ENCODE measurements at regions not wholly inside any gene's neighbourhood (a gene's known extent, or its start where the extent isn't known, plus 50 kb on each side); places are given as distances from the start of the nearest gene placed in this dataset.

DNA sequence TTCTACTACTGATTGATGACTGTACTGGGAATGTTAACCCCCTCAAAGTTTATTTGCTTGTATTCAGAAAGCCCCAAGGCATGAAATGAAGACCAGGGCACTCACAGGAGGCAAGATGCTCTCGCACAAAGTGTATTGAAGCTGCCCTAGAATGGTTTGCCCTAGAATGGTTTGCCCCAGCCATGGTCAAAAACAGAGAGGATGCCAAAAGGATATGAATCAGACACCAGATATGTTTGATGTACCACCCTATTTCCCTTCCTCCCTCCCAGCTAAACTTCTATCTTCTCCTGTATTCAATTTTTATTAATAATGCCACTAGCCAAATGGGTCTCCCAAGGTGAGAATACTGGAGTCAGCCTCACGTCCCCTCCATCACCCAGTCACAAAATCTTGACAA lies 101.3 kb downstream of the TMCO5A start:
- CTCF ChIA-PET = no interaction called here
- H2BK5ac ChIP-seq (ENCODE audit: low read depth, low read length, poor library complexity, severe bottlenecking) = peak overlapping the region; percentile 34
- H4K91ac ChIP-seq (ENCODE audit: insufficient read depth, low read depth, low read length) = no peak overlapping the region
- H2AK5ac ChIP-seq (ENCODE audit: low read depth, low read length) = no peak overlapping the region
- TF ChIP-seq RAD21 (IDR thresholded peaks at IDR 0.05; ENCODE audit: low read length) (no peak), RFX5 (IDR thresholded peaks at IDR 0.05; ENCODE audit: low read depth, low read length) (no peak), NFE2L2 (IDR thresholded peaks at IDR 0.05; ENCODE audit: low read depth, low read length) (no peak), MXI1 (IDR thresholded peaks at IDR 0.05; ENCODE audit: borderline replicate concordance, low read depth, low read length) (no peak), CHD1 (IDR thresholded peaks at IDR 0.05; ENCODE audit: low read depth, low read length) (no peak), POLR2A (IDR thresholded peaks at IDR 0.05; ENCODE audit: low read depth, low read length) (no peak), MAZ (IDR thresholded peaks at IDR 0.05; ENCODE audit: borderline replicate concordance, low read depth, low read length) (no peak), FOS (IDR thresholded peaks at IDR 0.05; ENCODE audit: low read depth, low read length) (no peak), SMC3 (IDR thresholded peaks at IDR 0.05; ENCODE audit: low read depth, low read length) (no peak), USF2 (IDR thresholded peaks at IDR 0.05; ENCODE audit: low read depth, low read length) (no peak), MAFK (IDR thresholded peaks at IDR 0.05; ENCODE audit: low read depth, low read length) (no peak), ELK1 (IDR thresholded peaks at IDR 0.05; ENCODE audit: borderline replicate concordance, low read depth, low read length) (no peak), BHLHE40 (IDR thresholded peaks at IDR 0.05; ENCODE audit: low read depth, low read length) (no peak), CEBPB (IDR thresholded peaks at IDR 0.05; ENCODE audit: low read depth, low read length) (no peak), RCOR1 (IDR thresholded peaks at IDR 0.05; ENCODE audit: insufficient replicate concordance, low read length) (no peak)
- TF ChIP-seq, protein P1, sequence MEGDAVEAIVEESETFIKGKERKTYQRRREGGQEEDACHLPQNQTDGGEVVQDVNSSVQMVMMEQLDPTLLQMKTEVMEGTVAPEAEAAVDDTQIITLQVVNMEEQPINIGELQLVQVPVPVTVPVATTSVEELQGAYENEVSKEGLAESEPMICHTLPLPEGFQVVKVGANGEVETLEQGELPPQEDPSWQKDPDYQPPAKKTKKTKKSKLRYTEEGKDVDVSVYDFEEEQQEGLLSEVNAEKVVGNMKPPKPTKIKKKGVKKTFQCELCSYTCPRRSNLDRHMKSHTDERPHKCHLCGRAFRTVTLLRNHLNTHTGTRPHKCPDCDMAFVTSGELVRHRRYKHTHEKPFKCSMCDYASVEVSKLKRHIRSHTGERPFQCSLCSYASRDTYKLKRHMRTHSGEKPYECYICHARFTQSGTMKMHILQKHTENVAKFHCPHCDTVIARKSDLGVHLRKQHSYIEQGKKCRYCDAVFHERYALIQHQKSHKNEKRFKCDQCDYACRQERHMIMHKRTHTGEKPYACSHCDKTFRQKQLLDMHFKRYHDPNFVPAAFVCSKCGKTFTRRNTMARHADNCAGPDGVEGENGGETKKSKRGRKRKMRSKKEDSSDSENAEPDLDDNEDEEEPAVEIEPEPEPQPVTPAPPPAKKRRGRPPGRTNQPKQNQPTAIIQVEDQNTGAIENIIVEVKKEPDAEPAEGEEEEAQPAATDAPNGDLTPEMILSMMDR (conservative IDR thresholded peaks at IDR 0.05; ENCODE audit: low read depth, low read length) = no peak
- no peak overlapping the region for H3K4me2 ChIP-seq (ENCODE audit: low read depth, low read length)
- no peak overlapping the region for H3K56ac ChIP-seq (ENCODE audit: extremely low read depth, insufficient read depth, low read length)
- no peaks in the 10 kb centered on the region for H3K36me3 ChIP-seq (ENCODE audit: control insufficient read depth, insufficient read depth, low read length)
- ATAC-seq (ENCODE audit: low read depth) (no peak), DNase-seq (no peak)
- H3K9me3 ChIP-seq (ENCODE audit: control insufficient read depth, insufficient read depth, low read length) = no peaks in the 10 kb centered on the region
- no peaks in the 10 kb centered on the region for H4K20me1 ChIP-seq (ENCODE audit: insufficient read depth, low read length)
- 0 out of 2 replicates have a peak overlapping the region, but pooled peaks have one; percentile 48 for H3K14ac ChIP-seq (replicated peaks; ENCODE audit: low read depth, low read length)
- H3K9me1 ChIP-seq (ENCODE audit: insufficient read depth, low read length) = peaks cover 3% of the 10 kb centered on the region
- no peak overlapping the region for H4K5ac ChIP-seq (ENCODE audit: low read depth, low read length)
- intact Hi-C loops (cut with micrococcal nuclease) (no loop called here), dilution Hi-C loops (cut with HindIII; ENCODE audit: low sequenced_read_pairs, unreplicated experiment) (no loop called here), in situ Hi-C loops (cut with MboI; ENCODE audit: low sequenced_read_pairs) (no loop called here)
- H3K9ac ChIP-seq (ENCODE audit: low read depth, low read length) = no peak overlapping the region
- H2AK9ac ChIP-seq (replicated peaks; ENCODE audit: low read depth, low read length, poor library complexity) = no peak overlapping the region
- no peaks in the 10 kb centered on the region for H3K79me1 ChIP-seq (ENCODE audit: low read depth in 1 of 2, low read length in 2 of 2)
- WGBS, 2 experiments (ENCODE audit: extremely low coverage in 2 of 2, insufficient read length in 1 of 2) = no CpG with 5 or more reads among the region's 2 CpGs
- 0 out of 2 replicates have a peak overlapping the region, but pooled peaks have one; percentile 39 for H3K23ac ChIP-seq (ENCODE audit: low read depth, low read length)
- H2AFZ ChIP-seq (replicated peaks; ENCODE audit: low read length, poor library complexity) = no peak overlapping the region
- BruUV-seq (replicated peaks) = no TSS peak
- H3K18ac ChIP-seq (ENCODE audit: low read depth, low read length) = no peak overlapping the region; the same call in 1 of the 2 replicates
- H2BK15ac ChIP-seq (ENCODE audit: low read depth, low read length) = peak overlapping the region; percentile 76; the same call in 2 of the 3 replicates
- peak overlapping the region; percentile 26; the same call in 1 of the 2 replicates for H2BK120ac ChIP-seq (ENCODE audit: low read depth, low read length)
- H3K4me1 ChIP-seq (ENCODE audit: control insufficient read depth, insufficient read depth, low read length) = peaks cover 4% of the 10 kb centered on the region
- H4K8ac ChIP-seq (ENCODE audit: low read depth in 2 of 2, low read length in 2 of 2) = no peak overlapping the region
- H3K27ac ChIP-seq (ENCODE audit: insufficient read depth, low read length) = no peak overlapping the region
- H3K4ac ChIP-seq (ENCODE audit: low read depth, low read length) = no peak overlapping the region
- POLR2A ChIA-PET (ENCODE audit: unreplicated experiment) = no interaction called here
- no peak overlapping the region for H2BK20ac ChIP-seq (ENCODE audit: low read depth, low read length)
- H3K27me3 ChIP-seq (ENCODE audit: control insufficient read depth, insufficient read depth, low read length) = no peaks in the 10 kb centered on the region
- no peak overlapping the region for H3K4me3 ChIP-seq (ENCODE audit: insufficient read depth, low read depth, low read length)

All from IMR-90 (cell line).